LNCaP clone FGC (cell line): ENCODE measurements at regions not wholly inside any gene's neighbourhood (a gene's known extent, or its start where the extent isn't known, plus 50 kb on each side); places are given as distances from the start of the nearest gene placed in this dataset.

Source experiments
- DNase-seq: peaks from one replicate; pipeline ENCODE4 v3.0.0-alpha.2; 2011; ENCODE audit warnings: low read depth
- H3K4me3 ChIP-seq: 2 replicates; pipeline ENCODE4 v1.5.1; 2011; ENCODE audit warnings: mild to moderate bottlenecking, low read depth, low read length, control low read depth
- CTCF ChIP-seq: IDR thresholded peaks from 2 replicates; pipeline ENCODE4 v1.5.1; 2012; ENCODE audit warnings: mild to moderate bottlenecking; ENCODE audit not compliant: control insufficient read depth, insufficient read depth; ENCODE audit errors: extremely low read depth

GRCh38 chr11:69892986-69893555 lies 73.9 kb upstream of the FGF3 start:
- DNase-seq = no peak
- TF ChIP-seq CTCF = no peak
- no peak overlapping the region for H3K4me3 ChIP-seq

GRCh38 chr11:69893631-69894030 lies 74.4 kb upstream of the FGF3 start:
- no peak for TF ChIP-seq CTCF
- H3K4me3 ChIP-seq = no peak overlapping the region
- DNase-seq = no peak

- TF ChIP-seq CTCF = no peak
- H3K4me3 ChIP-seq = no peak overlapping the region
- DNase-seq = no peak
Observed at GRCh38 chr11:69894181-69894611, 75.0 kb upstream of the FGF3 start.

- no peak for DNase-seq
- no peak for TF ChIP-seq CTCF
- H3K4me3 ChIP-seq = no peak overlapping the region
Observed at GRCh38 chr11:69894648-69895047, 75.4 kb upstream of the FGF3 start.

- no peak for DNase-seq
- no peak overlapping the region for H3K4me3 ChIP-seq
- TF ChIP-seq CTCF = no peak
Observed at GRCh38 chr11:69896250-69896649, 77.0 kb upstream of the FGF3 start.

- no peak for TF ChIP-seq CTCF
- DNase-seq = no peak
- H3K4me3 ChIP-seq = no peak overlapping the region
Observed at GRCh38 chr11:69898123-69898522, 78.9 kb upstream of the FGF3 start.
